ENCODE measurements at regions not wholly inside any gene's neighbourhood (a gene's known extent, or its start where the extent isn't known, plus 50 kb on each side); places are given as distances from the start of the nearest gene placed in this dataset.

DNA sequence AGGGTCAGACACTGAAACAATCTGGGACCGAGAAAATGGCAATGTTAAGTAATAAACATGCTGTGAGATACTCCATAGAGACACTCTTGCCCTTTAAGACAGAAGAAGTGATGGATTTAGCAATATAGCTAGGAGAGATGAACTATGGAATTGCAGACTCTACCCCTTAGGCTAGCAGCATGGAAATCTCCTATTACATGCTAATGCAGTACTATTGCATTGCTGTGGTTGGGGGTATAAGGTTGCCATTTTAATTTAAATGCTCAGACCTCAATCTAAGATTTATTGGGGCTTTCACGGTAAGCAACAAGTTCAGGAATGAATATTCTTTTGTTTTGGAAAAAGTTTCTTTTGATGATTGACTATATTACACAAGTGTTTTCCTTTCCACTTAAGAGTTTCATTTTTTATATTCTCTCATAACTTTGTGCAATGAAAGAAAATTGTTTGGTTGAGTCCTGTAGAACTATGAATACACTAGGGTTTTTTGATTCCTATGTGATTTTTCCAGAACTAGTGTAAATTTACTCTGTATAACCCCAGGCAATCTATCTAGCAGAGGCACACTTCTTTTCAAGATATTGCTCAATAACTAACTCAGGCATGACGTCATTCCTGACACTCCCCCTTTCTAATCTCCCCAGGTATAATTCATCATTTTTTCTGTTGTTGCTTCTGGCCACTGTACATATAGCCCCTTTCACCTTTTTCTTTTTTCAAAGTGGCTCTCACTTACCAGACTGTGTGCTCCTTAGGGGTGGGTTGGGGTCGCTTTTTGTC lies 394.7 kb upstream of the KLF12 start:
- Histone ChIP-seq H3K27ac (ENCODE audit: low read length) (no peak overlapping the region), H3K9me3 (ENCODE audit: control insufficient read depth in 1 of 2, low read length in 2 of 2) (no peaks in the 10 kb centered on the region), H3K4me3 (ENCODE audit: low read depth in 1 of 2, low read length in 2 of 2) (no peak overlapping the region), H3K4me1 (ENCODE audit: control insufficient read depth in 1 of 2, insufficient read depth in 2 of 2, low read length in 2 of 2) (no peaks in the 10 kb centered on the region), H3K36me3 (ENCODE audit: control insufficient read depth in 1 of 2, insufficient read depth in 2 of 2, low read length in 2 of 2) (no peaks in the 10 kb centered on the region), H3K27me3 (ENCODE audit: low read depth, low read length) (no peaks in the 10 kb centered on the region)

DNA sequence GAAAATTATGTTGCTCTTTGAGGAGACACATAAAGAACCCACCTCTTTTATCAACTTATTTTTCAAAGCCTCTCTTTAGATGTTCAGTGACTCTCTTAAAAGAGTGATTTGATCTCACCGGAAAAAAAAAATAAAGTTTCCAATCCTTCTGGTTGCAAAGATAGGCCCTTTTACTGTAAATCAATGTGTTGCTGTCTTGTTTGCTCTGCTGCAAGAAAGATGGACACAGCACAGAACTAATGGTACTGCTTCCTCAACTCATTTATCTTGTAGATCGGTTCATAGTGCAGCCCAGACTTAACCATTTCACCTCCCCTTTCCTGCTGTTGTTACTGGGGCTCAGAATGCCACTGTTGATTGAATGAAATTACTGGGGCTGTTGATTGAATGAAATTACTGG lies 388.9 kb upstream of the KLF12 start:
- Histone ChIP-seq H3K36me3 (ENCODE audit: control insufficient read depth in 1 of 2, insufficient read depth in 2 of 2, low read length in 2 of 2) (no peaks in the 10 kb centered on the region), H3K9me3 (ENCODE audit: control insufficient read depth in 1 of 2, low read length in 2 of 2) (no peaks in the 10 kb centered on the region), H3K4me1 (ENCODE audit: control insufficient read depth in 1 of 2, insufficient read depth in 2 of 2, low read length in 2 of 2) (no peaks in the 10 kb centered on the region), H3K27me3 (ENCODE audit: low read depth, low read length) (no peaks in the 10 kb centered on the region), H3K27ac (ENCODE audit: low read length) (no peak overlapping the region), H3K4me3 (ENCODE audit: low read depth in 1 of 2, low read length in 2 of 2) (no peak overlapping the region)

DNA sequence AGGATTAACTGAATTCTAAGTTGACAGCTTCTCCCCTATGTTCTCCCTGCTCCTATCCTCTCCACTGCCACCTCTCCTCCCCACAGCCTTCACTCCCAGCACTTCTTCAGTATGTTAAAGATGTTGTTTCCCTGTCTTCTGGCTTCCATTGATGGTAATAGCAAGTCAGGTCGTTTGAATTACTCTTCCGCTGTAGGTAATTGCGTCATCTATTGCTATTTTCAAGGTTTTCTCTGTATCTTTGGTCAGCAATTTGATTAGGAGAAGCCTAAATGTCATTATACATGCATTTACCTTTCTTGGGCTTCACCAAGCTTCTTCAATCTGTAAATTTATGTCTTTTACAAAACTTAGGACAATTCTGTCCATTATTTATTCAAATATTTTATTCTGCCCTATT lies 377.3 kb upstream of the KLF12 start:
- no peaks in the 10 kb centered on the region for H3K36me3 ChIP-seq (ENCODE audit: control insufficient read depth in 1 of 2, insufficient read depth in 2 of 2, low read length in 2 of 2)
- peaks cover 0 to 4% of the 10 kb centered on the region in 2 donors for H3K9me3 ChIP-seq (ENCODE audit: control insufficient read depth in 1 of 2, low read length in 2 of 2)
- H3K27me3 ChIP-seq (ENCODE audit: low read depth, low read length), result no peaks in the 10 kb centered on the region
- H3K4me1 ChIP-seq (ENCODE audit: control insufficient read depth in 1 of 2, insufficient read depth in 2 of 2, low read length in 2 of 2), result no peaks in the 10 kb centered on the region
- H3K4me3 ChIP-seq (ENCODE audit: low read depth in 1 of 2, low read length in 2 of 2), result no peak overlapping the region
- no peak overlapping the region for H3K27ac ChIP-seq (ENCODE audit: low read length)

DNA sequence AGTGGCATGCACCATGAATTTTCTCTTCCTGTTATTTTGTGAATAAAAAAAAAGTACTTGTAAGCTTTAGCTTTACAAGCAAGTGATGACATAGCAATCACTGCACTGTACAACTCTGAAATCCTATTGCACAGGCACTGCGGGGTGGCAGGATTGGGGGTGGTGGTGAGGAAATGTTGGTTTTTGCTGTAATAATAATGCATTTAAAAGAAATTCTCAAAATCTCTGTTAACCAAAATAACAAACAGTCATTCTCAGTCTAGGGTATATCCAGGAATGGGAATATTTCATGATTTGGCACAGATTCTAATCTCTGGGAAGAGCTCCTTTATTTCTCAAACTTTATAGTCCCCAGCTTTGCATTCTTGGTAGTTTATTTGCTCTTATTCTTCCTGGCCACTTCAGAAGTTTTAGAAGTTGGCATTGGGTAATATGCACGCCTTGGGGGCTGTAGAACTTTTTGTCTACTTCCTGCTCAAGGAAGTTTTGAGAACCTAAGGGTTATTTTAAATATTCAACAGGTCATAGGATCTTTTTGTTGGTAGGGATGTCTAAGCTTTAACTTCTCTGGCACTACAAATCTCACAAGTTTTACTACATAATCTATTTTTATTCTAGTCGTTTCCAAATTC lies 353.0 kb upstream of the KLF12 start:
- no peaks in the 10 kb centered on the region for H3K27me3 ChIP-seq (ENCODE audit: low read depth, low read length)
- H3K27ac ChIP-seq (ENCODE audit: low read length), result no peak overlapping the region
- no peak overlapping the region for H3K4me3 ChIP-seq (ENCODE audit: low read depth in 1 of 2, low read length in 2 of 2)
- H3K36me3 ChIP-seq (ENCODE audit: control insufficient read depth in 1 of 2, insufficient read depth in 2 of 2, low read length in 2 of 2), result no peaks in the 10 kb centered on the region
- H3K4me1 ChIP-seq (ENCODE audit: control insufficient read depth in 1 of 2, insufficient read depth in 2 of 2, low read length in 2 of 2), result no peaks in the 10 kb centered on the region
- H3K9me3 ChIP-seq (ENCODE audit: control insufficient read depth in 1 of 2, low read length in 2 of 2), result no peaks in the 10 kb centered on the region

DNA sequence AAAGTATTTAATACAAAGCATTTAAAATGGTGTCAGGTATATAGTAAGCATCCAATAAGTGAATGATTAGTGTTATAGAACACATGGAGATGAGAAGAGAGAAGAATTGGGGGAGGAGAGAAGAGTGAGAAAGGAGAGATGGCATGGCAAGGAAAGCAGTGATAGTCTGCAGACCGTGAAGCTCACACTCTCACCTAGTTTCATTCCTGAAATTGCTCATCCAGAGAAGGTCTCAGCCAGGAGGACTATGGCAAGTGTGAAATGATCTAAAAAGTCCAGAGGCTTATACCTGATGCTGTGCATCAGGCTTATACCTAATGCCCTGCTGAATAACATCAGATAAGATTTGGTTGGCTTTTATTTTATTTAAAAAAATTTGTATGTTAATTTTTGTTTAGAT lies 351.6 kb upstream of the KLF12 start:
- Histone ChIP-seq H3K36me3 (ENCODE audit: control insufficient read depth in 1 of 2, insufficient read depth in 2 of 2, low read length in 2 of 2) (no peaks in the 10 kb centered on the region), H3K4me1 (ENCODE audit: control insufficient read depth in 1 of 2, insufficient read depth in 2 of 2, low read length in 2 of 2) (no peaks in the 10 kb centered on the region), H3K4me3 (ENCODE audit: low read depth in 1 of 2, low read length in 2 of 2) (no peak overlapping the region), H3K9me3 (ENCODE audit: control insufficient read depth in 1 of 2, low read length in 2 of 2) (no peaks in the 10 kb centered on the region), H3K27me3 (ENCODE audit: low read depth, low read length) (no peaks in the 10 kb centered on the region), H3K27ac (ENCODE audit: low read length) (no peak overlapping the region)

DNA sequence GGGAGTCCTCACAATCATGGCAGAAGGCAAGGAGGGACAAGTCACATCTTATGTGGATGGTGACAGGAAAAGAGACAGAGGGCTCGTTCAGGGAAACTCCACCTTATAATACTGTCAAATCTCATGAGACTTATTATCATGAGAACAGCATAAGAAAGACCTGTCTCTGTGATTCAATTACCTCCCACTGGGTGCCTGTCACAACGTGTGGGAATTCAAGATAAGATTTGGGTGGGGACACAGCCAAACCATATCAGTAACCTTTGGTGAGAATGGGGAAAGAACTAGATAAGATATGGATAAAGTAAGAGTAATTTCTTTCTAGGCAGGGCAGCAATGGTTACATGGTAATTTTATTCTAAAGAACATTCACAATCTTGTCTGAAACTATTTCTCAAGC lies 344.9 kb upstream of the KLF12 start:
- no peaks in the 10 kb centered on the region for H3K36me3 ChIP-seq (ENCODE audit: control insufficient read depth in 1 of 2, insufficient read depth in 2 of 2, low read length in 2 of 2)
- no peaks in the 10 kb centered on the region for H3K27me3 ChIP-seq (ENCODE audit: low read depth, low read length)
- H3K4me1 ChIP-seq (ENCODE audit: control insufficient read depth in 1 of 2, insufficient read depth in 2 of 2, low read length in 2 of 2), result no peaks in the 10 kb centered on the region
- H3K4me3 ChIP-seq (ENCODE audit: low read depth in 1 of 2, low read length in 2 of 2), result no peak overlapping the region
- no peaks in the 10 kb centered on the region for H3K9me3 ChIP-seq (ENCODE audit: control insufficient read depth in 1 of 2, low read length in 2 of 2)
- no peak overlapping the region for H3K27ac ChIP-seq (ENCODE audit: low read length)

DNA sequence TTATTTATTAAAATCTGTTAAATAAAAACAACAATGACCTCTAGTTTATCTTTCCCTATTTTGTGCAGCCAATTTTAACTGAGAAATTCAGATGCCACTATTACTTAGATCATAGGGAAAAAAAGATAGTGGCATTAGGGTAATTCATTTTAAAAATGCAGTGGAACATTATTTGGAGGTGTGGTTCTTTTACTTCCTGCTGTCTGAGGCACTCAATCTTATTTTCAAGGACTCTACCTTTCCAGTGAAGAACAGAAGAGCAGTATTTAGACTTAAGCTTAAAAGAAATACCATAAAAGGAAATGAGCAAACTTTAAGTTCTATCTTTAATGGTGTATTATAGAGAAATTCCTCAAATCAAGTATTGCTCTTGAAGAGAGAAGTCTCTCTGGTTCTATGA lies 342.6 kb upstream of the KLF12 start:
- H3K36me3 ChIP-seq (ENCODE audit: control insufficient read depth in 1 of 2, insufficient read depth in 2 of 2, low read length in 2 of 2), result no peaks in the 10 kb centered on the region
- H3K4me1 ChIP-seq (ENCODE audit: control insufficient read depth in 1 of 2, insufficient read depth in 2 of 2, low read length in 2 of 2), result no peaks in the 10 kb centered on the region
- H3K9me3 ChIP-seq (ENCODE audit: control insufficient read depth in 1 of 2, low read length in 2 of 2), result no peaks in the 10 kb centered on the region
- no peak overlapping the region for H3K27ac ChIP-seq (ENCODE audit: low read length)
- no peak overlapping the region for H3K4me3 ChIP-seq (ENCODE audit: low read depth in 1 of 2, low read length in 2 of 2)
- no peaks in the 10 kb centered on the region for H3K27me3 ChIP-seq (ENCODE audit: low read depth, low read length)

DNA sequence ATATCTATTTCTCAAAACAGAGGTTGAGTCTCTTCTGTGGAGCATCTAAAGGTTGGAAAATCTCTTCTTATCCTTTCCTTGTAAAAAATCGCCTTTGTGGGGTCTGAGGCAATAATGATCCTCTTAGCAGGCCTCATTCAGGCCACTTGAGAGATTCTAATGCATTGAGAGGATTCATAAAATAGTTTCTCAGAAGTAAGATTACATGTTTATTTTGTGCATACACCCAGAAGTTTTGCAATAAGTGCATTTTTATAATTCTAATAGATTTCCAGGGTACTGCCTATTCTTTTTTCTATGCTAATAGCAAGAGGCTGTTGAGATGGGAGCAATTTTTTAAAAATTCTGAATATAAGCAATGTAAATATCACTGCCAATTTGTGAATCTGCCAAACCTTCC lies 342.2 kb upstream of the KLF12 start:
- H3K36me3 ChIP-seq (ENCODE audit: control insufficient read depth in 1 of 2, insufficient read depth in 2 of 2, low read length in 2 of 2), result no peaks in the 10 kb centered on the region
- no peak overlapping the region for H3K27ac ChIP-seq (ENCODE audit: low read length)
- H3K27me3 ChIP-seq (ENCODE audit: low read depth, low read length), result no peaks in the 10 kb centered on the region
- H3K4me3 ChIP-seq (ENCODE audit: low read depth in 1 of 2, low read length in 2 of 2), result no peak overlapping the region
- H3K9me3 ChIP-seq (ENCODE audit: control insufficient read depth in 1 of 2, low read length in 2 of 2), result no peaks in the 10 kb centered on the region
- H3K4me1 ChIP-seq (ENCODE audit: control insufficient read depth in 1 of 2, insufficient read depth in 2 of 2, low read length in 2 of 2), result no peaks in the 10 kb centered on the region

DNA sequence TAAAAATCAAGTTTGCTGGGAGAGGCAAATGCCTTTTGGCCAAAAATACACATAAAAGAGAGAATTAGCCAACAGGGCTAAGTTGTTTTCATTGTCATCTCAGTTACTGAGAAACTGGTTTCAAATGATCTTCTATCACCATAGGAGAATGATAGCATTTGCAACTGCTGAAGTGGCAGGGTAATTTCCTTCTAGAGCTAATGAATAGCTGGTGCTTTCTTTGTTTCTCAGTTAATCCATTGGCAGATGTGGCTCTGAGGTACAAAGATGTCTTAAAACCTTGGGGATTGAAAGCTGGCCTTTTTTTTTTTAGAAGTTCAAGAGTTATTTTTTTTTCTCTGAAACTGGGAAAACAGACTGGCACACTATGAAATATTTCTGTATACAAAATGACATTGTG lies 332.7 kb upstream of the KLF12 start:
- Histone ChIP-seq H3K4me3 (ENCODE audit: low read depth in 1 of 2, low read length in 2 of 2) (no peak overlapping the region), H3K4me1 (ENCODE audit: control insufficient read depth in 1 of 2, insufficient read depth in 2 of 2, low read length in 2 of 2) (no peaks in the 10 kb centered on the region), H3K9me3 (ENCODE audit: control insufficient read depth in 1 of 2, low read length in 2 of 2) (no peaks in the 10 kb centered on the region), H3K27ac (ENCODE audit: low read length) (no peak overlapping the region), H3K27me3 (ENCODE audit: low read depth, low read length) (no peaks in the 10 kb centered on the region), H3K36me3 (ENCODE audit: control insufficient read depth in 1 of 2, insufficient read depth in 2 of 2, low read length in 2 of 2) (no peaks in the 10 kb centered on the region)

DNA sequence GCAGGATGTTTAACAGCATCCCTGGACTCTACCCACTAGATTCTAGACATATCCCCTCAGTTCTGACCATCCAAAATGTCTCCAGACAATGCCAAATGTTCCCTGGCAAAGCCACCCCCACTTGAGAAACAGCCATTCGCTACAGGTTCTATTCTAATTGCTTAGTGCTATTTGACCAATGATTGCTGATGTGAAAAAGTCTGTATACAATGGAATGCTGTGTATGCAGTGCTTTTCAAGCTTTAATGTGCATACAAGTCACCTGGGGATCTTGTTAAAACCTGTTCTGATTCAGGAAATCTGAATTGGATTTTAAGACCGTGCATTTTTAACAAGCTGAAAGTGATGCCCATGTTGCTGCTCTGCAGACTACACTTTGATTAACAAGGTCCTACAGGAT lies 331.8 kb upstream of the KLF12 start:
- no peak overlapping the region for H3K27ac ChIP-seq (ENCODE audit: low read length)
- no peak overlapping the region for H3K4me3 ChIP-seq (ENCODE audit: low read depth in 1 of 2, low read length in 2 of 2)
- H3K9me3 ChIP-seq (ENCODE audit: control insufficient read depth in 1 of 2, low read length in 2 of 2), result no peaks in the 10 kb centered on the region
- no peaks in the 10 kb centered on the region for H3K4me1 ChIP-seq (ENCODE audit: control insufficient read depth in 1 of 2, insufficient read depth in 2 of 2, low read length in 2 of 2)
- H3K36me3 ChIP-seq (ENCODE audit: control insufficient read depth in 1 of 2, insufficient read depth in 2 of 2, low read length in 2 of 2), result no peaks in the 10 kb centered on the region
- H3K27me3 ChIP-seq (ENCODE audit: low read depth, low read length), result no peaks in the 10 kb centered on the region

DNA sequence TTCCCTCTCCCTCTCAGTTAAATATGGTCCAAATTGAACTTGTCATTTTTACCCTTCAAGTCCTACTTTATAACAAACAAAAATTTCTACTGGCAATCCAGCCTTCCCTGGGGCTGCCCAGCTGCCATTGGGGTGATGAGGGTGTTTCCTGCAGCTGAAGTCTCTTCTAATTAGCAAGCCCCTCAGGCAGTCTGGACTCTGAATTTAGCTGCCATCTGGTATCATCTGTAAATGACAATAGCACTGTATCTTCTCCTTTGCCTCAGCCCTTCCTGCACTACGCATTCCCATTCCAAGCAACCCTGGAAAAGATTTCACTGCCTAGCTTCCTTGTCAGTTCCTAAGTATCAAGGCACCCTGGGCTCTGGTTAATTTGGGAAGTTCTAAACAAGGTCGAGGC lies 331.1 kb upstream of the KLF12 start:
- Histone ChIP-seq H3K27ac (ENCODE audit: low read length) (no peak overlapping the region), H3K4me1 (ENCODE audit: control insufficient read depth in 1 of 2, insufficient read depth in 2 of 2, low read length in 2 of 2) (no peaks in the 10 kb centered on the region)

DNA sequence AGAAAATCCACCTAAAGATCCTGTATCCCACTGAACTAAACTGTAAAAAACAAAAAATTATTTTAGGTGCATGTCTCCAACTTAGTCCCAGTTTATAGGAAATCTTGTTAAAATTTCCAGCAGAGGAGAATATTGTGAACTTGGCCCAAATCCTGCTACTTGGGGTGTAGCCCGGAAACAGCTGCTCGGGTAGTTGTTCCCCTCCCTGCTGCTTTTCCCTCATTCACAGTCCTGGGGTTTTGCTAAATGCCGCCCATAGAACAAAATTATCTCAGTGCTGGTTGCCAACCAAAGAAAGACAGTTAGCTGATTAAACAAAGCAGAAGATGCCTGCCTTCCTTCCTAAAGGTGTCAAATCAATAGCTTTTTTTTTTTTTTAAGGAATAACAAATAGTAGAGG lies 330.5 kb upstream of the KLF12 start:
- Histone ChIP-seq H3K4me1 (ENCODE audit: control insufficient read depth in 1 of 2, insufficient read depth in 2 of 2, low read length in 2 of 2) (no peaks in the 10 kb centered on the region), H3K4me3 (ENCODE audit: low read depth in 1 of 2, low read length in 2 of 2) (no peak overlapping the region), H3K27me3 (ENCODE audit: low read depth, low read length) (no peaks in the 10 kb centered on the region), H3K36me3 (ENCODE audit: control insufficient read depth in 1 of 2, insufficient read depth in 2 of 2, low read length in 2 of 2) (no peaks in the 10 kb centered on the region), H3K27ac (ENCODE audit: low read length) (no peak overlapping the region), H3K9me3 (ENCODE audit: control insufficient read depth in 1 of 2, low read length in 2 of 2) (no peaks in the 10 kb centered on the region)

More for the DNA sequence above, 331.1 kb upstream of the KLF12 start:
- H3K27me3 ChIP-seq (ENCODE audit: low read depth, low read length), result no peaks in the 10 kb centered on the region
- no peaks in the 10 kb centered on the region for H3K9me3 ChIP-seq (ENCODE audit: control insufficient read depth in 1 of 2, low read length in 2 of 2)
- H3K36me3 ChIP-seq (ENCODE audit: control insufficient read depth in 1 of 2, insufficient read depth in 2 of 2, low read length in 2 of 2), result no peaks in the 10 kb centered on the region
- H3K4me3 ChIP-seq (ENCODE audit: low read depth in 1 of 2, low read length in 2 of 2), result no peak overlapping the region

Data from muscle layer of duodenum (tissue), 2 donors.